GM23248 (cell line): ENCODE measurements at regions not wholly inside any gene's neighbourhood (a gene's known extent, or its start where the extent isn't known, plus 50 kb on each side); places are given as distances from the start of the nearest gene placed in this dataset.

Source experiments
- EZH2 ChIP-seq: fragments of 200-600 bp; sonication (generic); IDR thresholded peaks from 2 replicates; pipeline ENCODE4 v1.6.1; 2018; ENCODE audit warnings: antibody characterized with exemption, mild to moderate bottlenecking; ENCODE audit not compliant: insufficient read depth, poor library complexity, severe bottlenecking
- EZH2phosphoT487 ChIP-seq: fragments of 200-600 bp; sonication (generic); IDR thresholded peaks from 2 replicates; pipeline ENCODE4 v1.6.1; 2018; ENCODE audit warnings: antibody characterized with exemption, moderate library complexity, mild to moderate bottlenecking, low read depth; ENCODE audit not compliant: insufficient read depth

DNA sequence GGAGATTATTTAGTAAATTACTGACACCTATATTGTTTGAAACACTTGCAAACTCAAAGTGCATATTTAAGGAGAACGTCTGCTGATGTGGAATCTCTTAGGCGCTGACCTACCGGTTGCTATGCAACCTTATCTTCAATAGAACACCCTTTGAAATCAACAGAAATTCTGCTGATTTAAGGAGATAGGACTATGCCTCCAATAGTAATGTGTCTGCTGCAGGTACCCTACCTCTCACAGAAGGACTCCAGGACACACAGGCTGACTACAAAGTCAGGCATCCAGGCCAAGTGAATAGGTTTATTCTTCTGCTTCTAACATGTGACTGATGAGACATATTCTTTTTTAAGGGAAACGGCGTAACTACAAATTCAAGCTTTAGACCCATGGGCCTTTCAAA lies 311.7 kb downstream of the CBLN4 start:
- TF ChIP-seq EZH2 (no peak), EZH2phosphoT487 (no peak)
